GM13977 (cell line): ENCODE measurements at regions not wholly inside any gene's neighbourhood (a gene's known extent, or its start where the extent isn't known, plus 50 kb on each side); places are given as distances from the start of the nearest gene placed in this dataset.

Experiments used
- DNase-seq: peaks from one replicate; pipeline ENCODE4 v3.0.0; 2012; ENCODE audit warnings: low spot score
- CTCF ChIP-seq: IDR thresholded peaks from 2 replicates; pipeline ENCODE4 v1.5.1; 2012; ENCODE audit warnings: mild to moderate bottlenecking, control low read depth; ENCODE audit not compliant: insufficient read depth; ENCODE audit errors: extremely low read depth, missing control alignments
- in situ Hi-C: fragments of 300-500 bp; cut with MboI; formaldehyde crosslinking; loops from one replicate; pipeline ENCODE4 v1.12.0; 2022; ENCODE audit warnings: low sequenced_read_pairs, low pct_unique_long_range_greater_than_20kb, mixed read lengths, inconsistent platforms; ENCODE audit not compliant: unreplicated experiment

- DNase-seq, result no peak
- in situ Hi-C loops, result no loop called here
- no peak for TF ChIP-seq CTCF
Measured at GRCh38 chr11:98967005-98967404, 53.7 kb upstream of the CNTN5 start.
